AG09309 (cell line): ENCODE measurements at regions not wholly inside any gene's neighbourhood (a gene's known extent, or its start where the extent isn't known, plus 50 kb on each side); places are given as distances from the start of the nearest gene placed in this dataset.

ENCODE experiments used
- DNase-seq: peaks from one replicate; pipeline ENCODE4 v3.0.0-alpha.2; 2010; ENCODE audit warnings: low read depth
- H3K4me3 ChIP-seq: 2 replicates; pipeline ENCODE4 v1.5.1; 2011; ENCODE audit warnings: mild to moderate bottlenecking, low read depth, low read length, moderate library complexity; ENCODE audit not compliant: control insufficient read depth
- CTCF ChIP-seq: IDR thresholded peaks from 2 replicates; pipeline ENCODE4 v1.5.1; 2011; ENCODE audit warnings: mild to moderate bottlenecking, low read depth, low read length, inconsistent platforms; ENCODE audit not compliant: insufficient read depth, control insufficient read depth; ENCODE audit errors: missing control alignments

- no peak for TF ChIP-seq CTCF
- DNase-seq: no peak
- H3K4me3 ChIP-seq: no peak overlapping the region
Observed at GRCh38 chr20:20929341-20929740, 176.8 kb downstream of the LINC00237 start.

GRCh38 chr20:20926222-20926905, 179.8 kb downstream of the LINC00237 start:
- no peak overlapping the region for H3K4me3 ChIP-seq
- TF ChIP-seq CTCF: no peak
- no peak for DNase-seq

- DNase-seq: no peak
- no peak for TF ChIP-seq CTCF
- no peak overlapping the region for H3K4me3 ChIP-seq
Observed at GRCh38 chr20:20920433-20920832, 185.7 kb downstream of the LINC00237 start.

GRCh38 chr20:20915844-20916243, 190.3 kb downstream of the LINC00237 start:
- H3K4me3 ChIP-seq: no peak overlapping the region
- no peak for TF ChIP-seq CTCF
- DNase-seq: no peak

GRCh38 chr20:20904501-20904831, 192.0 kb upstream of the RALGAPA2 start:
- TF ChIP-seq CTCF: no peak
- no peak for DNase-seq
- no peak overlapping the region for H3K4me3 ChIP-seq

GRCh38 chr20:20903773-20904500, 191.5 kb upstream of the RALGAPA2 start:
- no peak for TF ChIP-seq CTCF
- DNase-seq: no peak
- no peak overlapping the region for H3K4me3 ChIP-seq
